ENCODE measurements at regions not wholly inside any gene's neighbourhood (a gene's known extent, or its start where the extent isn't known, plus 50 kb on each side); places are given as distances from the start of the nearest gene placed in this dataset.
A peak's percentile ranks its signal among the peaks of the same experiment; 100 is the strongest.

GRCh38 chr16:8493972-8494371 lies 96.3 kb downstream of the TMEM114 start:
- Histone ChIP-seq H3K36me3 (ENCODE audit: control insufficient read depth in 2 of 4, insufficient read depth in 4 of 4, low read length in 3 of 4) (no peaks in the 10 kb centered on the region), H4K91ac (replicated peaks; ENCODE audit: insufficient read length, low read length) (no peak overlapping the region), H3K4ac (replicated peaks; ENCODE audit: insufficient read length, low read depth, low read length) (no peak overlapping the region), H3K23ac (ENCODE audit: insufficient read length) (no peak overlapping the region), H2AK5ac (ENCODE audit: low read depth, low read length) (no peak overlapping the region), H2BK15ac (ENCODE audit: low read length) (no peak overlapping the region), H2BK12ac (ENCODE audit: low read depth, low read length) (no peak overlapping the region), H3K9ac (replicated peaks in 1 of 4; ENCODE audit: extremely low read depth in 1 of 4, low read depth in 3 of 4, low read length in 3 of 4) (no peak overlapping the region), H2BK20ac (ENCODE audit: low read length) (no peak overlapping the region), H3K79me2 (ENCODE audit: control insufficient read depth in 1 of 2, insufficient read depth in 2 of 2, low read length in 2 of 2) (no peaks in the 10 kb centered on the region), H3K14ac (ENCODE audit: insufficient read length) (no peak overlapping the region), H3K4me2 (ENCODE audit: insufficient read depth in 1 of 2, low read depth in 2 of 2, low read length in 2 of 2) (0 out of 4 replicates have a peak overlapping the region, but pooled peaks of 1 of the 2 experiments have one; percentile 32), H3K9me3 (ENCODE audit: insufficient read depth in 2 of 2, low read depth in 1 of 2, low read length in 1 of 2) (no peaks in the 10 kb centered on the region), H4K5ac (ENCODE audit: insufficient read length, low read depth, low read length) (no peak overlapping the region), H2AFZ (ENCODE audit: low read length) (peak overlapping the region; percentile 60; the same call in 1 of the 2 replicates), H3K4me3 (ENCODE audit: extremely low read depth in 1 of 4, insufficient read depth in 2 of 4, low read depth in 3 of 4, low read length in 4 of 4) (no peak overlapping the region), H4K20me1 (replicated peaks in 1 of 2; ENCODE audit: control insufficient read depth in 1 of 2, insufficient read depth in 2 of 2, low read length in 2 of 2) (no peaks in the 10 kb centered on the region), H3K79me1 (ENCODE audit: low read depth, low read length) (no peaks in the 10 kb centered on the region), H3K27me3 (replicated peaks in 1 of 4; ENCODE audit: control insufficient read depth in 3 of 4, extremely low read depth in 1 of 4, insufficient read depth in 3 of 4, low read length in 3 of 4) (peaks cover 0 to 2% (median 0%) of the 10 kb centered on the region in 4 experiments; a peak in 1 of 7 replicates), H2BK5ac (ENCODE audit: low read depth, low read length) (no peak overlapping the region), H3K18ac (ENCODE audit: extremely low read depth, low read length) (no peak overlapping the region), H3K23me2 (ENCODE audit: low read depth, low read length) (no peaks in the 10 kb centered on the region), H4K8ac (ENCODE audit: extremely low read depth, insufficient read depth, low read length) (no peak overlapping the region), H3K4me1 (replicated peaks in 1 of 4; ENCODE audit: control insufficient read depth in 3 of 4, insufficient read depth in 4 of 4, low read length in 3 of 4) (peaks cover 0 to 6% (median 0%) of the 10 kb centered on the region in 4 experiments; a peak in 4 of 7 replicates), H3K27ac (ENCODE audit: low read depth, low read length) (no peak overlapping the region), H3K56ac (replicated peaks; ENCODE audit: insufficient read length, low read depth, low read length) (no peak overlapping the region), H2BK120ac (replicated peaks; ENCODE audit: low read depth, low read length) (no peak overlapping the region)
- ChIA-PET CTCF (ENCODE audit: partially characterized antibody) (interaction anchor here (0.5 to 2.9 kb wide), 5 partner anchors 12 to 1068 kb away, joined by 3 to 11 read pairs (median 4); no protein-coding TSS in a partner anchor), POLR2A (ENCODE audit: partially characterized antibody) (no interaction called here)
- DNase-seq (ENCODE audit: low read depth in 1 of 2, low spot score in 2 of 2) (peak in 1 of 2 experiments; percentile 50), FAIRE-seq (peak; percentile 65)
- 21% methylated on average over 1 of the region's 1 CpG; no CpG with 5 or more reads in 1 of the 2 experiments for WGBS, 2 experiments (ENCODE audit: extremely low coverage in 1 of 2, insufficient coverage in 1 of 2, insufficient read length in 1 of 2, insufficient replicate concordance in 2 of 2, low coverage in 1 of 2, low lambda C conversion rate in 2 of 2, missing lambda C conversion rate in 1 of 2)
- TF ChIP-seq NANOG (IDR thresholded peaks at IDR 0.05; ENCODE audit: insufficient read depth, low read depth, low read length, poor library complexity, severe bottlenecking) = no peak
- peak; percentile 63 for TF ChIP-seq RAD21 (IDR thresholded peaks at IDR 0.05 in 1 of 2, conservative IDR thresholded peaks at IDR 0.05 in 1 of 2; ENCODE audit: low read depth in 2 of 2, low read length in 2 of 2)
- TF ChIP-seq CTCF (IDR thresholded peaks at IDR 0.05; ENCODE audit: control extremely low read depth in 1 of 3, insufficient read depth in 1 of 3, low read depth in 1 of 3, low read length in 3 of 3) = peak in 1 of 3 experiments; percentile 28; a peak in 2 of 4 replicates
- no peak for TF ChIP-seq USF2 (IDR thresholded peaks at IDR 0.05; ENCODE audit: low read length)
